Lower leg skin (tissue), 4 donors: ENCODE measurements at regions not wholly inside any gene's neighbourhood (a gene's known extent, or its start where the extent isn't known, plus 50 kb on each side); places are given as distances from the start of the nearest gene placed in this dataset.

Experiments used
- DNase-seq, 2 donors: peaks; one replicate each; pipeline ENCODE4 v3.0.0-alpha.2; 2019; ENCODE audit warnings: low spot score in 2 of 2
- H3K4me3 ChIP-seq: fragments of 200-600 bp; sonication (generic); 2 replicates; pipeline ENCODE4 v1.5.1; 2017; ENCODE audit warnings: mild to moderate bottlenecking, low read depth; ENCODE audit not compliant: poor library complexity, severe bottlenecking
- POLR2A ChIP-seq, 2 donors: fragments of 450-650 bp; IDR thresholded peaks; one replicate each; pipeline ENCODE4 v1.6.1; 2016 to 2017; ENCODE audit warnings: antibody characterized with exemption in 2 of 2, mild to moderate bottlenecking in 1 of 2, moderate library complexity in 1 of 2
- WGBS, 2 donors: methylation state at CpG; one replicate each; pipeline ENCODE4 v1.1.5; 2018; 5-methylcytosine and 5-hydroxymethylcytosine counted together
- intact Hi-C: fragments of 100-400 bp; cut with DNase I; formaldehyde crosslinking; loops from one replicate; pipeline ENCODE4 v1.15.0; 2023; ENCODE audit warnings: low total_unique reads
- TF ChIP-seq, protein P1 (sequence below), 3 donors: fragments of 450-650 bp; IDR thresholded peaks; one replicate each; pipeline ENCODE4 v1.5.1; 2016; ENCODE audit warnings: antibody characterized with exemption in 3 of 3, mild to moderate bottlenecking in 3 of 3, moderate library complexity in 2 of 3

DNA sequence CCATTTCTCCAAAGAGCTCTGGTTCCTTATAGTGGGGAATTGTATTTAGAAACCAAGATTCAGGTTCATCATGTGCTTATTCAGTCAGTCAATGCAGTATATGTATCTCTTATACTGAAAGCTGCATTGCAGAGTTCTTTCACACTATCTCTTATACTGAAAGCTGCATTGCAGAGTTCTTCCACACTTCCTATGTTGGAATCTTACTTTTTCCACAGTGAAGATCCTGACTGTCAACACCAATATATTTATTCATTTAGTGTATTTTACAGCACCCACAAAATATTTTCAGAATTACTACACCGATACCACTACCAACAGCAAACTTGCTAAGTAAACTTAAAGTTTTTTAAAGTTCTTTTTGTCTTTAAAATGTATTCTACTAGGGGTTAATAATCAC lies 349.3 kb upstream of the MMS22L start:
- intact Hi-C loops: no loop called here
- 88 to 90% methylated on average over 1 of the region's 1 CpG for WGBS, 2 donors
- TF ChIP-seq POLR2A (IDR thresholded peaks at IDR 0.05): no peak
- DNase-seq: no peak
- H3K4me3 ChIP-seq: no peak overlapping the region

DNA sequence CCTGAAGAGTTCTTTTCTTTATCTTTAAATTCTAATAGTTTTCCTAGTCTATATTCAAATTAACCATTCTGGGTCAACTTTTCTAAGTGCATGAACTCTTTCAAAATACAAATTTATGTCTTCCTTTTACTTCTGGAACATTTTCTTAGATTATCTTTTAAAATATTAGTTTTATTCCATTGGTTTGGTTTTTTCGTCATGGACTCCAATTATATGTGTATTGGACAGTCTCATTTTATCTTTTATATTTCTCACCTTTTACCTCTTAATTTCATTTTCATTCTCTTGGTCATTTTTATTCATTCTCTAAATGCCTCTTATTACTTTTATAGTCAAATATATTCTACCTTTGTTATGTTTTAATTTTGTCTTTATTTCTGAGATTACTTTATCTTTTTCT lies 356.7 kb upstream of the MMS22L start:
- no peak for TF ChIP-seq POLR2A (IDR thresholded peaks at IDR 0.05)
- TF ChIP-seq, protein P1, sequence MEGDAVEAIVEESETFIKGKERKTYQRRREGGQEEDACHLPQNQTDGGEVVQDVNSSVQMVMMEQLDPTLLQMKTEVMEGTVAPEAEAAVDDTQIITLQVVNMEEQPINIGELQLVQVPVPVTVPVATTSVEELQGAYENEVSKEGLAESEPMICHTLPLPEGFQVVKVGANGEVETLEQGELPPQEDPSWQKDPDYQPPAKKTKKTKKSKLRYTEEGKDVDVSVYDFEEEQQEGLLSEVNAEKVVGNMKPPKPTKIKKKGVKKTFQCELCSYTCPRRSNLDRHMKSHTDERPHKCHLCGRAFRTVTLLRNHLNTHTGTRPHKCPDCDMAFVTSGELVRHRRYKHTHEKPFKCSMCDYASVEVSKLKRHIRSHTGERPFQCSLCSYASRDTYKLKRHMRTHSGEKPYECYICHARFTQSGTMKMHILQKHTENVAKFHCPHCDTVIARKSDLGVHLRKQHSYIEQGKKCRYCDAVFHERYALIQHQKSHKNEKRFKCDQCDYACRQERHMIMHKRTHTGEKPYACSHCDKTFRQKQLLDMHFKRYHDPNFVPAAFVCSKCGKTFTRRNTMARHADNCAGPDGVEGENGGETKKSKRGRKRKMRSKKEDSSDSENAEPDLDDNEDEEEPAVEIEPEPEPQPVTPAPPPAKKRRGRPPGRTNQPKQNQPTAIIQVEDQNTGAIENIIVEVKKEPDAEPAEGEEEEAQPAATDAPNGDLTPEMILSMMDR (IDR thresholded peaks at IDR 0.05): no peak
- no peak overlapping the region for H3K4me3 ChIP-seq
- WGBS, 2 donors: 84 to 91% methylated on average over 1 of the region's 1 CpG
- intact Hi-C loops: no loop called here
- DNase-seq: no peak

DNA sequence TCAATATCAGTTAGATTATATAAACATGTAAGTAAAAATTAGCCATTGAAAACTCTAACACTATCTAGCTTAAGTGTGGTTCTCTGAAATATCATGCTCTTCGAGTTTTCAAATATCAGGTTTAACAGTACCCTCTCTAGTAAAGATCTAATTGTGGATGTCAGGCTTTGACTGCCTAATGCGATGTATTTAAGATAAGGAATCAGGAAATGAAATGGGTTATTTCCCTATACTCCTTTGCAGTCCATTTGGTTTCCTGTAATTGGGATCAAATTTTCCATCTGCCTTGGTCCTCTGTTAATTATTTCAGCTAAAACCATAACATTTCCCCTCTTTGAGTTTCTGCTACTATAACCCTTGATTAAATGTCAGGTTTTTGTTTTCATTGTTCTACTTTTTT lies 361.3 kb upstream of the MMS22L start:
- 83 to 84% methylated on average over 2 of the region's 2 CpGs for WGBS, 2 donors
- TF ChIP-seq POLR2A (IDR thresholded peaks at IDR 0.05): no peak
- TF ChIP-seq, protein P1 (IDR thresholded peaks at IDR 0.05): no peak
- intact Hi-C loops: no loop called here

DNA sequence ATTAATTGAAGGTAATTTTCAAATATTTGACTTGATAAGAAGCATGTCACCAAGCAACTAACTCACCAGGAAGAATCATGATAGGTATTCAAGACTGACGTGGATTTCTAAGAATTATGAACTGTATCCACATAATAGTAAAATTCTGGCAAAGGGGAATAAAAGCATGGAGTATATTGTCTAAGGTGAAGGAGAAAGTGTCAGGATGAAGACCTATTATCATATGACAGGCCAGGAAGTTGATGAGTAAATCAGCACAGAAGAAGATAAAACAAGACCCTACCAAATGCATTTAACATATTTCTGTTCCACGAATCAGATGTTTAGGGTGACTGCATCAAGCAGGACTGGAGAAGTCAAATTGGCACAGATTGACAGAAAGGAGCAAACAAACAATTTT lies 362.7 kb upstream of the MMS22L start:
- TF ChIP-seq, protein P1 (IDR thresholded peaks at IDR 0.05): no peak
- TF ChIP-seq POLR2A (IDR thresholded peaks at IDR 0.05): no peak
- no peak overlapping the region for H3K4me3 ChIP-seq
- intact Hi-C loops: no loop called here
- no peak for DNase-seq
- WGBS, 2 donors: 69 to 71% methylated on average over 2 of the region's 2 CpGs

More for the DNA sequence above, 361.3 kb upstream of the MMS22L start:
- no peak for DNase-seq
- H3K4me3 ChIP-seq: no peak overlapping the region

- no peak overlapping the region for H3K4me3 ChIP-seq
- intact Hi-C loops: no loop called here
- TF ChIP-seq, protein P1 (IDR thresholded peaks at IDR 0.05): no peak
- no peak for DNase-seq
Measured at GRCh38 chr6:97653076-97653475, 370.1 kb upstream of the MMS22L start.

GRCh38 chr6:97653517-97653916 lies 370.5 kb upstream of the MMS22L start:
- intact Hi-C loops: no loop called here
- TF ChIP-seq, protein P1 (IDR thresholded peaks at IDR 0.05): no peak
- no peak for TF ChIP-seq POLR2A (IDR thresholded peaks at IDR 0.05)
- DNase-seq: no peak
- no peak overlapping the region for H3K4me3 ChIP-seq
